ENCODE measurements at regions not wholly inside any gene's neighbourhood (a gene's known extent, or its start where the extent isn't known, plus 50 kb on each side); places are given as distances from the start of the nearest gene placed in this dataset.

GRCh38 chr15:69861331-69862171, 236.2 kb downstream of the TLE3 start:
- no peak overlapping the region for H3K4me3 ChIP-seq (ENCODE audit: low read depth, low read length)
- DNase-seq (ENCODE audit: low read depth), result no peak
- TF ChIP-seq CTCF (IDR thresholded peaks at IDR 0.05; ENCODE audit: insufficient read depth, low read depth, low read length, missing control alignments), result no peak

- no peak for TF ChIP-seq CTCF (IDR thresholded peaks at IDR 0.05; ENCODE audit: insufficient read depth, low read depth, low read length, missing control alignments)
- DNase-seq (ENCODE audit: low read depth), result no peak
- no peak overlapping the region for H3K4me3 ChIP-seq (ENCODE audit: low read depth, low read length)
Measured at GRCh38 chr15:69862540-69862939, 235.2 kb downstream of the TLE3 start.

- DNase-seq (ENCODE audit: low read depth), result no peak
- no peak overlapping the region for H3K4me3 ChIP-seq (ENCODE audit: low read depth, low read length)
- no peak for TF ChIP-seq CTCF (IDR thresholded peaks at IDR 0.05; ENCODE audit: insufficient read depth, low read depth, low read length, missing control alignments)
Measured at GRCh38 chr15:69863446-69863845, 234.3 kb downstream of the TLE3 start.

GRCh38 chr15:69865369-69865768, 232.3 kb downstream of the TLE3 start:
- no peak overlapping the region for H3K4me3 ChIP-seq (ENCODE audit: low read depth, low read length)
- no peak for DNase-seq (ENCODE audit: low read depth)
- TF ChIP-seq CTCF (IDR thresholded peaks at IDR 0.05; ENCODE audit: insufficient read depth, low read depth, low read length, missing control alignments), result no peak

GRCh38 chr15:69868756-69869155, 229.0 kb downstream of the TLE3 start:
- TF ChIP-seq CTCF (IDR thresholded peaks at IDR 0.05; ENCODE audit: insufficient read depth, low read depth, low read length, missing control alignments), result no peak
- no peak for DNase-seq (ENCODE audit: low read depth)
- no peak overlapping the region for H3K4me3 ChIP-seq (ENCODE audit: low read depth, low read length)

- H3K4me3 ChIP-seq (ENCODE audit: low read depth, low read length), result no peak overlapping the region
- no peak for TF ChIP-seq CTCF (IDR thresholded peaks at IDR 0.05; ENCODE audit: insufficient read depth, low read depth, low read length, missing control alignments)
- DNase-seq (ENCODE audit: low read depth), result no peak
Measured at GRCh38 chr15:69869291-69869690, 228.4 kb downstream of the TLE3 start.

Measured in GM12865 (cell line).